ENCODE measurements at regions not wholly inside any gene's neighbourhood (a gene's known extent, or its start where the extent isn't known, plus 50 kb on each side); places are given as distances from the start of the nearest gene placed in this dataset.

DNA sequence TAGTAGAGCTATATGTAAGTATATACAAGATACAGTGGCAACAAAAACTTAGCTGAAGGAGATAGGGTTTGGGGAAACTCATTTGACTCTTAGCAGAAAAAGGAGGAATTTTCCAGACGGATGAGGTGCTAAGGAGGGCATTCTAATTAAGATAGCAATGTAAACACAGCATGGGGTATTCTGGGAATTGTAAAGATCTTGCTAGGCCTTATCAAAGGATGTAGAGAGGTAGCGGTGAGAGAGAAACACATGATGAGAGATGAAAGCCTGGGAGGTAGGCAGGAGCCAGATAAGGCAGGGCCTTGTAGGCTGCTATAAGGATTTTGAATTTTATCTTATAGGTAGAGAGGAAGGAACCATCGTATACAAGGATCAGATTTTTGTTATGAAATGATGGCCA, 106.6 kb upstream of the KCNN2 start:
- in situ Hi-C loops (cut with HindIII; ENCODE audit: low pct_unique_long_range_greater_than_20kb, low sequenced_read_pairs), result no loop called here
- POLR2A ChIA-PET, result no interaction called here
- intact Hi-C loops (cut with micrococcal nuclease; ENCODE audit: unreplicated experiment), result no loop called here

DNA sequence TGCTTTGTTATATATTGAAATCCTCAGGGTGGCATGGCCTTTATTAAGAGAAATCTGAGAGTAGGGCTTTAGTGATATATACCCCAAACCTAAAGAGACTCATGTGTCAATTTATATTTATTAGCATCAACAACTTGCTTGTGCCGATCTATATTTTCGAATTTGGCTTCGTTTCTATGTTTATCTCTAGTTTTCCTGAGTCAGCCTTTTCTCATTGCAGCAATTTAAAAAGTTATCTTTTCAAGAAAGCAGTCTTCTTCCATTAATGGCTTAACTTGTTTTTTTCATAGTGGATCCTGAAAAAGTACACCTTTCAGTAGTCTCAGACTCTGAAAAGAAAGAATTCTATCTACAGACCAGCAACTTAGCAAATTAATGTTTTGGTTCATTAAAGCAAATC, 99.9 kb upstream of the KCNN2 start:
- Histone ChIP-seq H3K4me1 (ENCODE audit: control insufficient read depth, insufficient read depth, low read length) (no peaks in the 10 kb centered on the region), H3K9me3 (ENCODE audit: control insufficient read depth, insufficient read depth, low read depth, low read length) (no peaks in the 10 kb centered on the region), H3K4me3 (ENCODE audit: low read depth in 2 of 2, low read length in 2 of 2) (no peak overlapping the region), H3K27me3 (ENCODE audit: control insufficient read depth, insufficient read depth, low read length) (no peaks in the 10 kb centered on the region), H3K27ac (ENCODE audit: low read length) (no peak overlapping the region), H3K36me3 (ENCODE audit: control insufficient read depth, insufficient read depth, low read length) (no peaks in the 10 kb centered on the region)
- no peak for ATAC-seq
- ChIA-PET POLR2A (no interaction called here), CTCF (no interaction called here)
- BruUV-seq (replicated peaks), result no TSS peak
- TF ChIP-seq SIN3A (IDR thresholded peaks at IDR 0.05; ENCODE audit: borderline replicate concordance, insufficient read depth, low read depth, low read length), result no peak
- no peak for TF ChIP-seq POLR2AphosphoS5 (IDR thresholded peaks at IDR 0.05; ENCODE audit: low read depth, low read length)
- no peak for TF ChIP-seq TCF7L2 (IDR thresholded peaks at IDR 0.05; ENCODE audit: low read depth, low read length)
- TF ChIP-seq, protein P1, sequence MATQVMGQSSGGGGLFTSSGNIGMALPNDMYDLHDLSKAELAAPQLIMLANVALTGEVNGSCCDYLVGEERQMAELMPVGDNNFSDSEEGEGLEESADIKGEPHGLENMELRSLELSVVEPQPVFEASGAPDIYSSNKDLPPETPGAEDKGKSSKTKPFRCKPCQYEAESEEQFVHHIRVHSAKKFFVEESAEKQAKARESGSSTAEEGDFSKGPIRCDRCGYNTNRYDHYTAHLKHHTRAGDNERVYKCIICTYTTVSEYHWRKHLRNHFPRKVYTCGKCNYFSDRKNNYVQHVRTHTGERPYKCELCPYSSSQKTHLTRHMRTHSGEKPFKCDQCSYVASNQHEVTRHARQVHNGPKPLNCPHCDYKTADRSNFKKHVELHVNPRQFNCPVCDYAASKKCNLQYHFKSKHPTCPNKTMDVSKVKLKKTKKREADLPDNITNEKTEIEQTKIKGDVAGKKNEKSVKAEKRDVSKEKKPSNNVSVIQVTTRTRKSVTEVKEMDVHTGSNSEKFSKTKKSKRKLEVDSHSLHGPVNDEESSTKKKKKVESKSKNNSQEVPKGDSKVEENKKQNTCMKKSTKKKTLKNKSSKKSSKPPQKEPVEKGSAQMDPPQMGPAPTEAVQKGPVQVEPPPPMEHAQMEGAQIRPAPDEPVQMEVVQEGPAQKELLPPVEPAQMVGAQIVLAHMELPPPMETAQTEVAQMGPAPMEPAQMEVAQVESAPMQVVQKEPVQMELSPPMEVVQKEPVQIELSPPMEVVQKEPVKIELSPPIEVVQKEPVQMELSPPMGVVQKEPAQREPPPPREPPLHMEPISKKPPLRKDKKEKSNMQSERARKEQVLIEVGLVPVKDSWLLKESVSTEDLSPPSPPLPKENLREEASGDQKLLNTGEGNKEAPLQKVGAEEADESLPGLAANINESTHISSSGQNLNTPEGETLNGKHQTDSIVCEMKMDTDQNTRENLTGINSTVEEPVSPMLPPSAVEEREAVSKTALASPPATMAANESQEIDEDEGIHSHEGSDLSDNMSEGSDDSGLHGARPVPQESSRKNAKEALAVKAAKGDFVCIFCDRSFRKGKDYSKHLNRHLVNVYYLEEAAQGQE (IDR thresholded peaks at IDR 0.05; ENCODE audit: insufficient read depth in 1 of 2, low read depth in 2 of 2, low read length in 1 of 2), result no peak
- TF ChIP-seq, protein P2, sequence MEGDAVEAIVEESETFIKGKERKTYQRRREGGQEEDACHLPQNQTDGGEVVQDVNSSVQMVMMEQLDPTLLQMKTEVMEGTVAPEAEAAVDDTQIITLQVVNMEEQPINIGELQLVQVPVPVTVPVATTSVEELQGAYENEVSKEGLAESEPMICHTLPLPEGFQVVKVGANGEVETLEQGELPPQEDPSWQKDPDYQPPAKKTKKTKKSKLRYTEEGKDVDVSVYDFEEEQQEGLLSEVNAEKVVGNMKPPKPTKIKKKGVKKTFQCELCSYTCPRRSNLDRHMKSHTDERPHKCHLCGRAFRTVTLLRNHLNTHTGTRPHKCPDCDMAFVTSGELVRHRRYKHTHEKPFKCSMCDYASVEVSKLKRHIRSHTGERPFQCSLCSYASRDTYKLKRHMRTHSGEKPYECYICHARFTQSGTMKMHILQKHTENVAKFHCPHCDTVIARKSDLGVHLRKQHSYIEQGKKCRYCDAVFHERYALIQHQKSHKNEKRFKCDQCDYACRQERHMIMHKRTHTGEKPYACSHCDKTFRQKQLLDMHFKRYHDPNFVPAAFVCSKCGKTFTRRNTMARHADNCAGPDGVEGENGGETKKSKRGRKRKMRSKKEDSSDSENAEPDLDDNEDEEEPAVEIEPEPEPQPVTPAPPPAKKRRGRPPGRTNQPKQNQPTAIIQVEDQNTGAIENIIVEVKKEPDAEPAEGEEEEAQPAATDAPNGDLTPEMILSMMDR (IDR thresholded peaks at IDR 0.05), result no peak
- DNase-seq (ENCODE audit: low read depth, low spot score), result no peak
- intact Hi-C loops (cut with micrococcal nuclease; ENCODE audit: unreplicated experiment) (no loop called here), in situ Hi-C loops (cut with HindIII; ENCODE audit: low pct_unique_long_range_greater_than_20kb, low sequenced_read_pairs) (no loop called here)

More for the DNA sequence above, 106.6 kb upstream of the KCNN2 start:
- DNase-seq (ENCODE audit: low read depth, low spot score) (no peak), ATAC-seq (no peak)
- Histone ChIP-seq H3K4me3 (ENCODE audit: low read depth in 2 of 2, low read length in 2 of 2) (no peak overlapping the region), H3K9me3 (ENCODE audit: control insufficient read depth, insufficient read depth, low read depth, low read length) (no peaks in the 10 kb centered on the region), H3K36me3 (ENCODE audit: control insufficient read depth, insufficient read depth, low read length) (no peaks in the 10 kb centered on the region), H3K27ac (ENCODE audit: low read length) (no peak overlapping the region), H3K4me1 (ENCODE audit: control insufficient read depth, insufficient read depth, low read length) (no peaks in the 10 kb centered on the region), H3K27me3 (ENCODE audit: control insufficient read depth, insufficient read depth, low read length) (no peaks in the 10 kb centered on the region)
- no TSS peak for BruUV-seq (replicated peaks)
- TF ChIP-seq, protein P2 (IDR thresholded peaks at IDR 0.05), result no peak
- TF ChIP-seq, protein P1 (IDR thresholded peaks at IDR 0.05; ENCODE audit: insufficient read depth in 1 of 2, low read depth in 2 of 2, low read length in 1 of 2), result no peak
- no peak for TF ChIP-seq POLR2AphosphoS5 (IDR thresholded peaks at IDR 0.05; ENCODE audit: low read depth, low read length)
- no peak for TF ChIP-seq SIN3A (IDR thresholded peaks at IDR 0.05; ENCODE audit: borderline replicate concordance, insufficient read depth, low read depth, low read length)
- no peak for TF ChIP-seq TCF7L2 (IDR thresholded peaks at IDR 0.05; ENCODE audit: low read depth, low read length)
- CTCF ChIA-PET, result no interaction called here

Data from Panc1 (cell line).